ENCODE measurements at regions not wholly inside any gene's neighbourhood (a gene's known extent, or its start where the extent isn't known, plus 50 kb on each side); places are given as distances from the start of the nearest gene placed in this dataset.
"Not testable (repeated sequence)": the region's sequence is repeated elsewhere in the genome, so short reads cannot be mapped to it uniquely, and the experiment has no call there.

DNA sequence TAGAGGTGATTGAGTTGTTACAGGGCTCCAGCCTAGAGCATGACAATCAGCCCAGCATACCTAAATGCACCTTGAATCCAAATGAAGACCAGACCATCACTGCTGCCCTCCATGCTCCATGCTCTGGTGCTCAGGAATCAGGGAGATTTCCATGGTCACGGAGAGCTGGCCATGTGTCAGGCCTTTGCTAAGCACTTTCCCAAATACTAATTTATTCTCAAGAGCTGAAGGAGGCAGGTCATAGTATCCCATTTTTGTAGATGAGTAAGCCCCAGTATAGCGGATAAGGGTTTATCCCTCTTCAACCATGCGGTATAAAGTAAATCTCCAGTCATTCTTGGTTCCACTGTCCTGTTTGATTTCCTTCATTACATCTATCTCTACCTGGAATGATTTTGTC lies 240.8 kb downstream of the TFAP2A start:
- no peaks in the 10 kb centered on the region for H3K4me1 ChIP-seq
- H3K9me3 ChIP-seq = no peaks in the 10 kb centered on the region
- no peak overlapping the region for H3K27ac ChIP-seq
- DNase-seq (ENCODE audit: extremely low spot score in 2 of 2) = no peak
- intact Hi-C loops (cut with DNase I) = no loop called here
- H3K36me3 ChIP-seq = no peaks in the 10 kb centered on the region
- no peak overlapping the region for H3K4me3 ChIP-seq
- no peaks in the 10 kb centered on the region for H3K27me3 ChIP-seq
- TF ChIP-seq, protein P1, sequence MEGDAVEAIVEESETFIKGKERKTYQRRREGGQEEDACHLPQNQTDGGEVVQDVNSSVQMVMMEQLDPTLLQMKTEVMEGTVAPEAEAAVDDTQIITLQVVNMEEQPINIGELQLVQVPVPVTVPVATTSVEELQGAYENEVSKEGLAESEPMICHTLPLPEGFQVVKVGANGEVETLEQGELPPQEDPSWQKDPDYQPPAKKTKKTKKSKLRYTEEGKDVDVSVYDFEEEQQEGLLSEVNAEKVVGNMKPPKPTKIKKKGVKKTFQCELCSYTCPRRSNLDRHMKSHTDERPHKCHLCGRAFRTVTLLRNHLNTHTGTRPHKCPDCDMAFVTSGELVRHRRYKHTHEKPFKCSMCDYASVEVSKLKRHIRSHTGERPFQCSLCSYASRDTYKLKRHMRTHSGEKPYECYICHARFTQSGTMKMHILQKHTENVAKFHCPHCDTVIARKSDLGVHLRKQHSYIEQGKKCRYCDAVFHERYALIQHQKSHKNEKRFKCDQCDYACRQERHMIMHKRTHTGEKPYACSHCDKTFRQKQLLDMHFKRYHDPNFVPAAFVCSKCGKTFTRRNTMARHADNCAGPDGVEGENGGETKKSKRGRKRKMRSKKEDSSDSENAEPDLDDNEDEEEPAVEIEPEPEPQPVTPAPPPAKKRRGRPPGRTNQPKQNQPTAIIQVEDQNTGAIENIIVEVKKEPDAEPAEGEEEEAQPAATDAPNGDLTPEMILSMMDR (IDR thresholded peaks at IDR 0.05) = no peak
- TF ChIP-seq POLR2AphosphoS5 (IDR thresholded peaks at IDR 0.05; ENCODE audit: insufficient read depth in 1 of 2, low read depth in 1 of 2) = no peak
- no peak for TF ChIP-seq POLR2A (IDR thresholded peaks at IDR 0.05)

DNA sequence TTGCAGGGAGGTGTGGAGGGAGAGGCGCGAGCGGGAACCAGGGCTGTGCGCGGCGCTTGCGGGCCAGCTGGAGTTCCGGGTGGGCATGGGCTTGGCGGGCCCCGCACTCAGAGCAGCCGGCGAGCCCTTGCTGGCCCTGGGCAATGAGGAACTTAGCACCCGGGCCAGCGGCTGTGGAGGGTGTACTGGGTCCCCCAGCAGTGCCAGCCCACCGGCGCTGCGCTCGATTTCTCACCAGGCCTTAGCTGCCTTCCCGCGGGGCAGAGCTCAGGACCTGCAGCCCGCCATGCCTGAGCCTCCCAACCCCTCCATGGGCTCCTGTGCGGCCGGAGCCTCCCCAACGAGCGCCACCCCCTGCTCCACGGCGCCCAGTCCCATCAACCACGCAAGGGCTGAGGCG lies 243.2 kb downstream of the TFAP2A start:
- H3K9me3 ChIP-seq; H3K4me1 ChIP-seq; H3K4me3 ChIP-seq; DNase-seq (ENCODE audit: extremely low spot score in 2 of 2); H3K36me3 ChIP-seq; intact Hi-C loops (cut with DNase I); H3K27me3 ChIP-seq; H3K27ac ChIP-seq: not testable (repeated sequence)

DNA sequence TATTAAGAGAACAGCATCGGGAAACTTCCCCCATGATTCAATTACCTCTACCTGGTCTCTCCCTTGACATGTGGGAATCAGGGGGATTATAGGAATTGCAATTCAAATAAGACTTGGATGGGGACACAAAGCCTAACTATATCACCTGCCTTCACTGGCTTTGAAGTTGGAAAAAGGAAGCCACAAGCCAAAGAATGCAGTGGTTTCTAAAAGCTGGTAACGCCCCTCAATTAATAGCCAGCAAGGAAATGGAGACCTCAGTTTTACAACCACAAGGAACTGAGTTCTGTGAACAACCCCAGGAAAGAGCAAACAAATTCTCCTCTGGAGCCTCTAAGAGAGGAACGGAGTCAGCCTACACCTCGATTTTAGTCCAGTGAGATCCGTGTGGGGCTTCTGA lies 244.1 kb downstream of the TFAP2A start:
- H3K4me1 ChIP-seq = no peaks in the 10 kb centered on the region
- H3K9me3 ChIP-seq = no peaks in the 10 kb centered on the region
- TF ChIP-seq POLR2A (IDR thresholded peaks at IDR 0.05) (no peak), POLR2AphosphoS5 (IDR thresholded peaks at IDR 0.05; ENCODE audit: insufficient read depth in 1 of 2, low read depth in 1 of 2) (no peak)
- TF ChIP-seq, protein P1 (IDR thresholded peaks at IDR 0.05) = no peak
- no peak overlapping the region for H3K4me3 ChIP-seq
- H3K36me3 ChIP-seq = no peaks in the 10 kb centered on the region
- DNase-seq (ENCODE audit: extremely low spot score in 2 of 2) = no peak
- no peak overlapping the region for H3K27ac ChIP-seq
- intact Hi-C loops (cut with DNase I) = no loop called here
- no peaks in the 10 kb centered on the region for H3K27me3 ChIP-seq

DNA sequence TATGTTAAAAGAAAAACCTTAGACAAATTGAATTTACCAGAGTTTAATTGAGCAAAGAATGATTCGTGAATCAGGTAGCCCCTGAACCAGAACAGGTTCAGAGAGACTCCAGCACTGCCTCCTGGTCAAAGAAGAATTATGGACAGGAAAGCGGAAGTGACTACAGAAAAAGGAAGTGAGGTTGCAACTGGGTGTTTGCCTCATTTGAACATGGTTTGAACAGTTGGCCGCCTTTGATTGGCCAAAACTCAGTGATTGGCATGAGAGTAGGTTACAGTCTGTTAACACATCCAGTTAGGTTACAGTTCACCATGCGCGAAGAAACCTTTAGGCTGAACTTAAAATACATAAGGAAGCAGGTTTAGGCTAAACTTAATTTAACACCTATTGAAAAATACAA lies 248.8 kb downstream of the TFAP2A start:
- H3K4me3 ChIP-seq = no peak overlapping the region
- no peaks in the 10 kb centered on the region for H3K4me1 ChIP-seq
- TF ChIP-seq, protein P1 (IDR thresholded peaks at IDR 0.05) = no peak
- TF ChIP-seq POLR2AphosphoS5 (IDR thresholded peaks at IDR 0.05; ENCODE audit: insufficient read depth in 1 of 2, low read depth in 1 of 2) = no peak
- TF ChIP-seq POLR2A (IDR thresholded peaks at IDR 0.05) = no peak
- H3K9me3 ChIP-seq = no peaks in the 10 kb centered on the region
- no peaks in the 10 kb centered on the region for H3K27me3 ChIP-seq
- no peak for DNase-seq (ENCODE audit: extremely low spot score in 2 of 2)
- H3K27ac ChIP-seq = no peak overlapping the region
- intact Hi-C loops (cut with DNase I) = no loop called here
- no peaks in the 10 kb centered on the region for H3K36me3 ChIP-seq

DNA sequence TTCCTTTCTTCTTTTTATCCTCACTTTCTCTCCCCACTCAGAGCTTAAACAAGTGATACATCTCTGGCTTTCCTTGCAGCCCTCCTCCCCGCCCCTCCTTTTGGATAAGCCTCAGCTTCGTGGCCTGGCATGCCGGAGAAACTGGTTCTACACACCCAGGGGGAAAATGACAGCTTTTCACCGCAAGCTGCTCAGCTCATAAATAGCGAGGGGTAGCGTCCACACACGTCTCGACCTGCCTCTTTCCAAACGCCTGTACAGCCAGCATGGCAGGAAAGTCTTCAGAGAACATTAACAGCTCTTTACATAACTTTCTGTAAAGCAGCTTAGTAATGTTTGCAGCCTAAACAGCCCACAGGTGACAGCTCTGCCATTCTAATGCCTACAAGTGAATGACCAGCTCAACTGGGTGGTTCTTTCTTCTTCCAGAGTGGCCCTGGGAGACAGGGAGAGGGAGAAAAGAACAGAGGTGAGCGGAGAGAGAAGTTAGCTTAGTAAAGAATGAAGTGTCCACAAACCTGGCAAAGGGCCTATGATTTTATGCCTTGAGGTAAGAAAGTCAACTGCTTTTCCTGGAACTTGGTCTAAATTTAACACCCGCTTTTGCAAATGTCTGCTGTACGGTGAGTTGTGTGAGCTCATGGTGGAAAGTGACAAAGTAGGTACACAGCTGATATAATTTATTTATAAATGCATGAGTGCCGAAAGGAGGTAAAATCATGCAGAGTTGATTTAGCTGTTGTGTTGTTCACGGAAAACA lies 251.5 kb downstream of the TFAP2A start:
- Histone ChIP-seq H3K9me3 (no peaks in the 10 kb centered on the region), H3K36me3 (no peaks in the 10 kb centered on the region), H3K27ac (no peak overlapping the region), H3K4me3 (no peak overlapping the region), H3K27me3 (no peaks in the 10 kb centered on the region), H3K4me1 (no peaks in the 10 kb centered on the region)
- intact Hi-C loops (cut with DNase I) = no loop called here
- TF ChIP-seq, protein P1 (IDR thresholded peaks at IDR 0.05) = no peak
- TF ChIP-seq POLR2AphosphoS5 (IDR thresholded peaks at IDR 0.05; ENCODE audit: insufficient read depth in 1 of 2, low read depth in 1 of 2) (peak in 1 of 2 donors; percentile 59), POLR2A (IDR thresholded peaks at IDR 0.05) (no peak)
- DNase-seq (ENCODE audit: extremely low spot score in 2 of 2) = no peak

Measured in vagina (tissue), 2 donors.